Activated CD4-positive, alpha-beta T cell treated with anti-CD3 and anti-CD28 coated beads, Interleukin-2, amount 50 U/mL, for 48 hours (primary cell): ENCODE measurements at regions not wholly inside any gene's neighbourhood (a gene's known extent, or its start where the extent isn't known, plus 50 kb on each side); places are given as distances from the start of the nearest gene placed in this dataset.

ENCODE experiments used
- DNase-seq, 2 experiments: peaks; one replicate each; pipeline ENCODE4 v3.0.0-alpha.2; 2020

GRCh38 chr6:148653138-148653776 is 93.6 kb upstream of the UST start:
- no peak for DNase-seq

- DNase-seq, result no peak
Measured at GRCh38 chr6:148657048-148657447, 89.8 kb upstream of the UST start.

GRCh38 chr6:148658681-148659430 is 88.0 kb upstream of the UST start:
- DNase-seq, result no peak

- no peak for DNase-seq
Measured at GRCh38 chr6:148667395-148667794, 79.4 kb upstream of the UST start.

GRCh38 chr6:148671085-148671484 is 75.7 kb upstream of the UST start:
- DNase-seq, result no peak

GRCh38 chr6:148671952-148672351 is 74.9 kb upstream of the UST start:
- DNase-seq, result no peak

GRCh38 chr6:148674306-148674705 is 72.5 kb upstream of the UST start:
- no peak for DNase-seq

GRCh38 chr6:148677594-148678476 is 69.0 kb upstream of the UST start:
- no peak for DNase-seq

GRCh38 chr6:148678682-148679081 is 68.1 kb upstream of the UST start:
- no peak for DNase-seq

GRCh38 chr6:148681666-148682065 is 65.2 kb upstream of the UST start:
- no peak for DNase-seq

- DNase-seq, result no peak
Measured at GRCh38 chr6:148682252-148682651, 64.6 kb upstream of the UST start.

- no peak for DNase-seq
Measured at GRCh38 chr6:148682990-148683389, 63.8 kb upstream of the UST start.

- no peak for DNase-seq
Measured at GRCh38 chr6:148689168-148689567, 57.7 kb upstream of the UST start.

GRCh38 chr6:148693882-148694484 is 52.8 kb upstream of the UST start:
- DNase-seq, result no peak
